HG03571 (cell line): ENCODE measurements at regions not wholly inside any gene's neighbourhood (a gene's known extent, or its start where the extent isn't known, plus 50 kb on each side); places are given as distances from the start of the nearest gene placed in this dataset.

Source experiments
- ATAC-seq: cut with Tn5 transposase; IDR thresholded peaks from one replicate; pipeline ENCODE4 v1.9.1; 2021; ENCODE audit not compliant: unreplicated experiment

DNA sequence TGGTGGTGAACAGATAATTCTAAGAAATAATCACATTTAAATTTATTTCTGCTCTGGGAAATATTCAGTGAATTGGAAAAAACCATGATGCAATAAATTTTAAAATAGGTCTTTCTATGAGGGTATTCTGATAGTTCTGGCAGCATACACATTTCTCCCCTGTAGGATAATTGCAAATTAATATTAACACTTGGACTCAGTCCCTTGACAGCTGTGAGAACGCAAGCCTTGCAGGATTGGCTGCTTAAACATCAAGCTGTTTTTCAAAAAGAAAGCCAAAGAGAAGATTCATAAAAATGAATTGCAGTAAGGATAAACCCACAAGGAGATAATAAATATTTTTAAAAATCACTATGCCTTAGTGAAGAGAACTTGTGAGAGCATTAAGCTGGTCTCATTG lies 180.0 kb downstream of the MTRR start:
- ATAC-seq = no peak

- ATAC-seq = no peak
These were observed 181.7 kb downstream of the MTRR start for GRCh38 chr5:8050616-8051175.

- no peak for ATAC-seq
These were observed 184.3 kb downstream of the MTRR start for GRCh38 chr5:8053270-8053669.

- ATAC-seq = no peak
These were observed 188.8 kb downstream of the MTRR start for GRCh38 chr5:8057769-8058168.

- no peak for ATAC-seq
These were observed 189.8 kb downstream of the MTRR start for GRCh38 chr5:8058616-8059190.

- ATAC-seq = no peak
These were observed 190.4 kb downstream of the MTRR start for GRCh38 chr5:8059337-8059736.

DNA sequence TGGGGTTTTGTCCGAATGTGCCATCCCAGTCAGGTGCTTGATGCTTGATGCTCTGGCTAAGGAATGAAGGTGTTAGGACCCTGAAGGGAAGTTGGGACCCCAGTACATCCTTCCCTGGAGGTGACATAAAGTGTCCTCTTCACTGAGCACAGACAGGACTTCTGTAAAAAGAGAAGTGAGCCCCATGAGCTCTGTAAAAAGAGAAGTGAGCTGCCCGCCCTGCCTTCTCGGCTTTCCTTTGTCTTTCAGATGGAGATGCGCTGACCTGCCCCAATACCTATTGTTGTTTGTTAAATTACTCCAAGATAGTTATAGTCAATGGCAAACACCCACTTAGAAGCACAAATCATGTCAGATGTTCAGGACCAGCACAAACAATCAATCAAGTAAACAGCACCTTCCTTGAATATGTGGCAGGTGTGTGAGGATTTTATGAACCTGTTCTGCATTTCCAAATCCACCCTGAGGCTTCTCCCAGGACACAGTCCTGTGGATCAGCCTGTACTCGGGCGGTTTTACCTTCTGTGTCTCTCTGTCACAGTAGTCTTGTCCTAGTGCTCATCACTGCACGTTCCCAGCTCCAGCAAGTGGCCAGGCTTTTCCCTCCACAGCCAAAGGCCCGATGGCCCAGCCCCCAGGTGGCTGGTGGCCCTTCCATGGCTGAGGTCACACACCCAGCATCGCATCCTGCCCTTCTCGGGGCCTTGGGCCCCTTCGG lies 191.4 kb downstream of the MTRR start:
- no peak for ATAC-seq

DNA sequence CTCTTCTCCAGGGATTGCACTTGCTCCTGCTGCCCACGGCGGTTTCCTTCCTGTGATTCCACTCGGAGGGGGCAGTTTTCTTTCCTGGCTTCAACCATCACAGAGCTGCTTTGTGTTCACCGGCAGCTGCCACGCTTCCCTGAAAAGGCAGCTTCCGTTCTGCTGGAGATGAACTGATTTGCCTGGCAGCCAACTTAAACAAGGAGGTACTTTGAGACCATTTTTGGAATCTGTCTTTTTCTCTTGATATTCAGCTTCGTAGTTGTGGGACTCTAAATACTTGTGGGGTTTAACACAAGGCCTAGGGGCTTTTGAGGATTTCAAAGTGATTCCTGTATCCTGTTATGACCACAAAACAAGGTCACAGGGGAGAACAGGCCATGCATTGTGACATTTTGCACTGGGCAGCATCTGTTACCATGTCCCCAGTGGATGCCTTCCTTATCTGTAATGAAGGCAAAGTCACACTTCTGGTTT lies 192.0 kb downstream of the MTRR start:
- no peak for ATAC-seq

DNA sequence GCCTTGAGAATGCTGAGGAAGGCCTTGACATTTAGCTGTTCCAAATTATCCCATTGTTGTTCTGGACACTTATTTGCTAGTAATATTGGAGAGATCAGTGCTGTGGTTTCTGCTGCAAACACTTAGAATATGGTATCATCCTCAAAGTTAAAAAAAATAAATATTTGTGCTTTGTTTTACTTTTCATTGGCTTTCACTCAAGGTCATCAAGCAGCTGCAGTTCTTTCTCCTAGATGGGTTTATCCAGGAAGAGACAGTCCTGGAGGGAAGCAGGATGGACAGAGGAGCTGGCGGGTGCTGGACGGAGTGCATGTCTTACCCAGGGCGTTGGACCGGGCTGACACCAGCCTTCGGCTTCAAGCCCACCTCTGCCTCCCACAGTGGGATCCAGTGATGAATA lies 193.6 kb downstream of the MTRR start:
- no peak for ATAC-seq

- ATAC-seq = no peak
These were observed 199.1 kb downstream of the MTRR start for GRCh38 chr5:8068078-8068477.

DNA sequence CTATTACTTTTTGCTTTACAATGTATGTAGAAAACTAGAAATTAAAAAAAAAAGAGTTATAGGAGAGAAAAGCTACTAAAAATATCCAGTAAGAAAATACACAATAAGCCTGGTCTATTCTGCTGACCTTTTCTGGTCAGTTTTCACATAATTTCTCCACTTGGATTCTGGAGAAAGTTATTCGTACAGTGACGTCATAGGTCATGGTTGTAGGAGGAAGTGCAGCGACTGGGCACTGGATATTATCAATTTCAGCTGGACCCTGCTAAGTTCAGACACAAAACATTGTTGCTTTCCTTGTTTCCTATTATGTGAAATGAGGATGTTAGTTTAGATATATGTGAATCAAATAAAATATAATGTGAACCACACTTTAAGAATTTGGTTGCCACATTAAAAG lies 201.2 kb downstream of the MTRR start:
- ATAC-seq = no peak

DNA sequence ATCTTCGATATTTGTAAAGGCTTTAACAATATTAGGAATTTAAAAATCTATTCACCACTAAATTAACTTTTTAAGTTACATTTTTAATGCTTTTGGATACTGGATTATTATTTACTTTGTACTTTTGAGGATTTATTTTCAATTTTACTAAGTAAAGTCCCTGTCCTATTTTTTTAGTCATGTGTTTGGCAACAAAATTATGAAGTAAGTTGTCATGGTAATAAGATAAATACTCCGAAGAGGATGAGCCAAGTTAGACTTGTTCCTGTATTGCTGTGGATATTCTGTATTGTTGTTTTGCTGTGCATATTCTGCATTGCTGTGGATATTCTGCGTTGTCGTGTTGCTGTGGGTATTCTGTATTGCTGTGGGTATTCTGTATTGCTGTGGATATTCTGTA lies 210.1 kb downstream of the MTRR start:
- no peak for ATAC-seq

- no peak for ATAC-seq
These were observed 212.2 kb downstream of the MTRR start for GRCh38 chr5:8081179-8081578.

- no peak for ATAC-seq
These were observed 224.7 kb downstream of the MTRR start for GRCh38 chr5:8093669-8094068.

GRCh38 chr5:8094304-8094703 lies 225.4 kb downstream of the MTRR start:
- ATAC-seq = no peak

DNA sequence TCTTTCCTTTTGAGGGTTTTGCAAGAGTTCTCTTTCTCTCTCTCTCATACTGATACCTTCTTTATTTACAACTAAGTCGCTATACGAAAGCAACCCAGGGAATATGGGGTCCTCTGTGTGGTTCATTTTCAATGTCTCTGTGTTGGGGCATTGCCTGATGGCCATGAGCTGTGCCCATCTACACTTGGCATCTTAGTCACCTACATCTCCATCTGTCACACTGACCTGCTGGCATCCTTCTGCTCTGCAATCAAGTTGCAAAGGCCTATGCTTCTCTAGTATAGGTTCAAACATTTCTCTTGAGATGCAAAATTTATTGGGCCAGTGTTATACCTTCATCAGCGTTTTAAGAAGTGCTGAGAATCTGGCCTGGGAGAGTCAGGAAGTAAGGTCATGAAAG lies 228.2 kb downstream of the MTRR start:
- ATAC-seq = no peak

GRCh38 chr5:8098081-8098480 lies 229.1 kb downstream of the MTRR start:
- no peak for ATAC-seq

DNA sequence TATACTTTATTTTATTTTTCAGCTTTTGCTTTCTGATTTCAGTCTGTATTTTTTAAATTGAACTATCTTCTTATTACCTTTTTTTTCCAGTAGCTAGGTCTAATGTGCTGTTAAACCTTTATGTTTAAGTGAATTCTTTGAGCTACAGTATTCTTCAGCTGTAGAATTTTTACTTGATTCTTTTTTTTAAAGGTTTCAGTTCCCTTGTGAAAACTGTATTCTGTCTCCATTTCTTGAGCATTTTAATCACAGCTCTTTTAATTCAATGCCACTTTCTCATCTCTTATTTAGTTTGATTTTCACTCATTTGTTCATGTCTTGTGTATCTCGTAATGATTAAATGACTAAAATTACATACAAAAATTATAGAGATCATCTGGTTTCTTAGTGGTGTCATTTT lies 233.8 kb downstream of the MTRR start:
- ATAC-seq = no peak

DNA sequence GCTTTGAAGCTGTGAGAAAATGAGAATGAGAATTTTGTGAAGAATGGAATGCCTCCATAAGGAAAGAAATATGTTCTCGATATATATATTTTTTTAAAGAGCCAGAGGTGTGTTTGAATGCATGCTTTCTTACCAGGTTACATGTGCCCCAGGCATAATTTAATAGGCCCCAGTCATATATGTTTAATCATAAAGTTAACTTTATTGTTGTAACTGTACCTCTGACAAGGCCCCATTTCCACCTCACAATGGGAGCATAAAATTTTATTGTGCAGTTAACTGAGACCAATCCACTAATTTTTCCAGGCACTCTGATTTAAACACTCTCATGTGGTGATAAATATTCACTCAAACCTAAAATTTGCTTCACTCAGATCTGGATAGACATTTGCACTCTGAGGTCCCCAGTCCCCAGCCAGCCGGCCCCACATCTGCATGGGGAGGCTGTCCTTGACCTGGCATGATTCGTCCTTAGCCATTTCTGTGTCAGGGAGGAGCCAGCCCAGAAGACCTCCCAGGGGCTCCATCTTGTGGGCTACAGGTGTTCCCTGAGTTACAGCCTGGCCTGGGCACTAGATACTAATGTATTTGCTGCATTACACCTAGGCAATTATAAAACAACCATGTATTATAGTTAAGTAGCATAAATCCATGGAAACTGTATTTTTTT lies 245.8 kb downstream of the MTRR start:
- ATAC-seq = no peak

- ATAC-seq = no peak
These were observed 254.6 kb downstream of the MTRR start for GRCh38 chr5:8123559-8123958.

GRCh38 chr5:8134609-8135008 lies 265.7 kb downstream of the MTRR start:
- no peak for ATAC-seq

DNA sequence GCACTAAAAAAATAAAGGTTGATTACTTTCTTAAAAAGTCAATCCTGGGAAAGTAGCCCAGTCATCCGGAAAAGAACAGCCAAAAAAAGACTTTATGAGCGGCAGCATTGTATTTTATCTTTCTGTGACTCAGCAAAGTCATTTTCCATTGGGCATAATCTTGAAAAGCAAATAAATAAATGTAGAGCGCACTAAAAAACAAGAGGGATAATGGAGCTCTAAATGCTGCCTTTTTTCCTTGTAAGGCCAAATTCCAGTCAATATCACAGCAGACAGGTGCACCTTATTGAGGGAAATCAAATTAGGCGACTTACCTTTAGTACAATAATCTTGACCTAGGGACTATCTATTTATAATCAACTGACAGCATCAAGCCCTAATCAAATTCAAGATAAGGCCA lies 266.8 kb downstream of the MTRR start:
- ATAC-seq = no peak
